NCI-H1694 (cell line): ENCODE measurements at regions not wholly inside any gene's neighbourhood (a gene's known extent, or its start where the extent isn't known, plus 50 kb on each side); places are given as distances from the start of the nearest gene placed in this dataset.

Experiments used
- DNase-seq: peaks from one replicate; lab custom pipeline; 2025; lab: John Stamatoyannopoulos, UW

GRCh38 chr3:166205158-166205557, 367.9 kb upstream of the BCHE start:
- DNase-seq, result no peak

- DNase-seq, result no peak
These were observed 364.3 kb upstream of the BCHE start for GRCh38 chr3:166201476-166201875.

GRCh38 chr3:166199491-166199890, 362.3 kb upstream of the BCHE start:
- DNase-seq, result no peak

- DNase-seq, result no peak
These were observed 358.6 kb upstream of the BCHE start for GRCh38 chr3:166195808-166196207.

GRCh38 chr3:166191411-166191810, 354.2 kb upstream of the BCHE start:
- DNase-seq, result no peak

- DNase-seq, result no peak
These were observed 353.1 kb upstream of the BCHE start for GRCh38 chr3:166190360-166190759.

GRCh38 chr3:166187237-166187636, 350.0 kb upstream of the BCHE start:
- DNase-seq, result no peak

GRCh38 chr3:166186003-166186402, 348.8 kb upstream of the BCHE start:
- DNase-seq, result no peak

GRCh38 chr3:166177130-166177529, 339.9 kb upstream of the BCHE start:
- DNase-seq, result no peak

GRCh38 chr3:166171695-166172094, 334.5 kb upstream of the BCHE start:
- DNase-seq, result no peak

GRCh38 chr3:166169681-166170080, 332.5 kb upstream of the BCHE start:
- DNase-seq, result no peak

- DNase-seq, result no peak
These were observed 290.7 kb upstream of the BCHE start for GRCh38 chr3:166127969-166128368.

GRCh38 chr3:166125179-166125578, 288.0 kb upstream of the BCHE start:
- DNase-seq, result no peak

GRCh38 chr3:166123576-166123975, 286.4 kb upstream of the BCHE start:
- DNase-seq, result no peak

- no peak for DNase-seq
These were observed 285.9 kb upstream of the BCHE start for GRCh38 chr3:166123088-166123487.

GRCh38 chr3:166118049-166118448, 280.8 kb upstream of the BCHE start:
- DNase-seq, result no peak

- DNase-seq, result no peak
These were observed 277.2 kb upstream of the BCHE start for GRCh38 chr3:166114448-166114847.

- DNase-seq, result no peak
These were observed 274.3 kb upstream of the BCHE start for GRCh38 chr3:166111562-166111961.

- no peak for DNase-seq
These were observed 272.9 kb upstream of the BCHE start for GRCh38 chr3:166110102-166110501.

GRCh38 chr3:166104938-166105337, 267.7 kb upstream of the BCHE start:
- no peak for DNase-seq

GRCh38 chr3:166100730-166101129, 263.5 kb upstream of the BCHE start:
- DNase-seq, result no peak

- DNase-seq, result no peak
These were observed 252.4 kb upstream of the BCHE start for GRCh38 chr3:166089575-166089974.

GRCh38 chr3:166085164-166085856, 248.1 kb upstream of the BCHE start:
- DNase-seq, result no peak

- DNase-seq, result no peak
These were observed 242.9 kb upstream of the BCHE start for GRCh38 chr3:166080096-166080495.
